A549 (cell line): ENCODE measurements at regions not wholly inside any gene's neighbourhood (a gene's known extent, or its start where the extent isn't known, plus 50 kb on each side); places are given as distances from the start of the nearest gene placed in this dataset.

Experiments used
- ATAC-seq, 2 experiments: fragments of 200-7000 bp in 1 of 2; fragments of >200 bp in 1 of 2; cut with Nextera tagmentation in 1 of 2; cut with Tn5 transposase in 1 of 2; 3 replicates each; pipeline versions ENCODE4 v1.8.0 to v1.9.1; 2018 to 2020; ENCODE audit warnings: mild to moderate bottlenecking in 1 of 2, moderate library complexity in 1 of 2
- CTCF ChIA-PET: fragments of 300-600 bp; sonication (Branson Sonifier 250); formaldehyde crosslinking; extraction: SDS; loops from one replicate; lab custom pipeline; 2021; ENCODE audit warnings: antibody characterized with exemption, inconsistent platforms; lab: Yijun Ruan, JAX
- POLR2A ChIA-PET: fragments of 350-600 bp; formaldehyde crosslinking; extraction: SDS; loops from one replicate; lab custom pipeline; 2021; ENCODE audit warnings: antibody characterized with exemption, inconsistent platforms; lab: Yijun Ruan, JAX
- DNase-seq, 2 experiments: peaks; one replicate each; pipeline versions ENCODE4 v3.0.0 to v3.0.0-alpha.2; 2011 to 2016; ENCODE audit warnings: low read depth in 1 of 2, low spot score in 1 of 2
- FAIRE-seq: peaks from 2 replicates; lab custom pipeline; 2011; peaks lifted over from hg19 to GRCh38; lab: Jason Lieb, UNC
- H3K27ac ChIP-seq, 2 experiments: fragments of >200 bp; sonication (Bioruptor Twin); formaldehyde crosslinking; 3 replicates each; pipeline ENCODE4 v1.5.1; 2016 to 2017
- H3K4me1 ChIP-seq: fragments of >200 bp; sonication (Bioruptor Twin); formaldehyde crosslinking; 3 replicates; pipeline ENCODE4 v1.6.1; 2016
- H3K4me2 ChIP-seq: fragments of >200 bp; sonication (Bioruptor Twin); formaldehyde crosslinking; 3 replicates; pipeline ENCODE4 v1.6.1; 2016
- H3K4me3 ChIP-seq: fragments of >200 bp; sonication (Bioruptor Twin); formaldehyde crosslinking; 3 replicates; pipeline ENCODE4 v1.5.1; 2016
- H3K9me3 ChIP-seq: fragments of >200 bp; sonication (Bioruptor Twin); formaldehyde crosslinking; 3 replicates; pipeline ENCODE4 v1.6.1; 2016
- BHLHE40 ChIP-seq: IDR thresholded peaks from 2 replicates; pipeline ENCODE4 v1.6.1; 2012; ENCODE audit warnings: low read depth, low read length, inconsistent platforms
- CHD4 ChIP-seq: fragments of 200-600 bp; sonication (generic); IDR thresholded peaks from 2 replicates; pipeline ENCODE4 v1.6.1; 2016; ENCODE audit warnings: antibody characterized with exemption, mild to moderate bottlenecking, borderline replicate concordance
- CTCF ChIP-seq: fragments of >200 bp; sonication (Bioruptor Twin); formaldehyde crosslinking; IDR thresholded peaks from 3 replicates; pipeline ENCODE4 v1.5.1; 2016
- EHF ChIP-seq: fragments of 250-450 bp; sonication (Bioruptor Pico); IDR thresholded peaks from 2 replicates; pipeline ENCODE4 v1.5.0; 2020; ENCODE audit warnings: mild to moderate bottlenecking
- ELK1 ChIP-seq: fragments of 150-350 bp; IDR thresholded peaks from 2 replicates; pipeline ENCODE4 v1.6.1; 2014; ENCODE audit warnings: low read depth, mild to moderate bottlenecking, low read length
- ESRRA ChIP-seq: fragments of 150-350 bp; IDR thresholded peaks from 2 replicates; pipeline ENCODE4 v1.6.1; 2014; ENCODE audit warnings: mild to moderate bottlenecking, low read length, borderline replicate concordance
- FOSB ChIP-seq: fragments of 250-450 bp; sonication (Bioruptor Pico); IDR thresholded peaks from 2 replicates; pipeline ENCODE4 v1.5.0; 2020; ENCODE audit warnings: mild to moderate bottlenecking, moderate library complexity
- GATA3 ChIP-seq: IDR thresholded peaks from 2 replicates; pipeline ENCODE4 v1.6.1; 2012; ENCODE audit warnings: borderline replicate concordance
- HDAC2 ChIP-seq: fragments of 200-600 bp; sonication (generic); IDR thresholded peaks from 2 replicates; pipeline ENCODE4 v1.6.1; 2016
- HES2 ChIP-seq: fragments of >200 bp; sonication (Bioruptor Twin); formaldehyde crosslinking; IDR thresholded peaks from 2 replicates; pipeline ENCODE4 v1.6.1; 2016
- HMGXB4 ChIP-seq: fragments of 250-450 bp; sonication (Bioruptor Pico); IDR thresholded peaks from 2 replicates; pipeline ENCODE4 v1.5.0; 2021; ENCODE audit warnings: mild to moderate bottlenecking, moderate library complexity, borderline replicate concordance
- HOXA7 ChIP-seq: fragments of 250-450 bp; sonication (Bioruptor Pico); IDR thresholded peaks from 2 replicates; pipeline ENCODE4 v1.5.0; 2020; ENCODE audit warnings: mild to moderate bottlenecking, moderate library complexity
- KDM5A ChIP-seq: fragments of 200-600 bp; sonication (generic); IDR thresholded peaks from 2 replicates; pipeline ENCODE4 v1.6.1; 2016; ENCODE audit warnings: antibody characterized with exemption, mild to moderate bottlenecking
- MAX ChIP-seq: IDR thresholded peaks from 2 replicates; pipeline ENCODE4 v1.6.1; 2012
- MAZ ChIP-seq: fragments of 150-350 bp; IDR thresholded peaks from 2 replicates; pipeline ENCODE4 v1.6.1; 2014; ENCODE audit warnings: antibody characterized with exemption, low read depth, low read length, borderline replicate concordance
- NR3C1 ChIP-seq: fragments of >200 bp; sonication (Bioruptor Twin); formaldehyde crosslinking; IDR thresholded peaks from 3 replicates; pipeline ENCODE4 v1.6.1; 2017
- RCOR1 ChIP-seq: fragments of 150-350 bp; IDR thresholded peaks from 2 replicates; pipeline ENCODE4 v1.6.1; 2014; ENCODE audit warnings: antibody characterized with exemption, low read length, low read depth
- SMC3 ChIP-seq: fragments of >200 bp; sonication (Bioruptor Twin); formaldehyde crosslinking; IDR thresholded peaks from 3 replicates; pipeline ENCODE4 v1.6.1; 2018; ENCODE audit warnings: inconsistent platforms
- SREBF2 ChIP-seq: fragments of 450-650 bp; IDR thresholded peaks from 2 replicates; pipeline ENCODE4 v1.6.1; 2014; ENCODE audit warnings: mild to moderate bottlenecking, moderate library complexity
- TFCP2L1 ChIP-seq: fragments of 250-450 bp; sonication (Bioruptor Pico); IDR thresholded peaks from 2 replicates; pipeline ENCODE4 v1.5.0; 2021; ENCODE audit warnings: mild to moderate bottlenecking
- USF2 ChIP-seq: fragments of 450-650 bp; IDR thresholded peaks from 2 replicates; pipeline ENCODE4 v1.6.1; 2014; ENCODE audit warnings: antibody characterized with exemption
- ZFP36 ChIP-seq: fragments of 450-650 bp; IDR thresholded peaks from 2 replicates; pipeline ENCODE4 v1.6.1; 2014; ENCODE audit warnings: borderline replicate concordance; ENCODE audit not compliant: partially characterized antibody
- ZSCAN20 ChIP-seq: fragments of 250-450 bp; sonication (Bioruptor Pico); IDR thresholded peaks from 2 replicates; pipeline ENCODE4 v1.8.0; 2022; ENCODE audit warnings: mild to moderate bottlenecking, moderate library complexity
- WGBS: methylation state at CpG from one replicate; pipeline ENCODE4 v1.1.6; 2017; ENCODE audit errors: missing lambda C conversion rate; 5-methylcytosine and 5-hydroxymethylcytosine counted together

GRCh38 chr6:50455029-50455428 lies 258.3 kb upstream of the TFAP2D start:
- ATAC-seq (no peak), FAIRE-seq (no peak), DNase-seq (no peak)
- ChIA-PET POLR2A (interaction anchor here (0.6 kb wide), 1 partner anchor 75 kb away, joined by 3 read pairs; no protein-coding TSS in a partner anchor), CTCF (no interaction called here)
- WGBS, result 13% methylated on average over 7 of the region's 7 CpGs
- H3K4me3 ChIP-seq, result no peak overlapping the region
- TF ChIP-seq HES2 (no peak), HDAC2 (no peak), HOXA7 (CRISPR knock-in tag) (no peak), KDM5A (no peak), SMC3 (no peak), SREBF2 (no peak), CTCF (no peak), ELK1 (no peak), HMGXB4 (no peak), GATA3 (no peak), CHD4 (no peak), MAZ (no peak), TFCP2L1 (no peak), MAX (no peak), RCOR1 (no peak), USF2 (no peak), ZFP36 (no peak)
- H3K4me1 ChIP-seq, result no peaks in the 10 kb centered on the region
- no peaks in the 10 kb centered on the region for H3K9me3 ChIP-seq
- H3K27ac ChIP-seq, result no peak overlapping the region
- no peak overlapping the region for H3K4me2 ChIP-seq

GRCh38 chr6:50457351-50457750 lies 256.0 kb upstream of the TFAP2D start:
- Histone ChIP-seq H3K4me1 (no peaks in the 10 kb centered on the region), H3K9me3 (no peaks in the 10 kb centered on the region), H3K27ac (no peak overlapping the region), H3K4me3 (no peak overlapping the region), H3K4me2 (no peak overlapping the region)
- no peak for ATAC-seq
- CTCF ChIA-PET, result interaction anchor here (1.2 kb wide), 1 partner anchor 11 kb away, joined by 3 read pairs; no protein-coding TSS in a partner anchor
- POLR2A ChIA-PET, result no interaction called here
- TF ChIP-seq NR3C1, result no peak
- no peak for DNase-seq
- WGBS, result 42% methylated on average over 2 of the region's 2 CpGs
- FAIRE-seq, result no peak

- no peak for FAIRE-seq
- no peak overlapping the region for H3K4me2 ChIP-seq
- CTCF ChIA-PET, result no interaction called here
- POLR2A ChIA-PET, result no interaction called here
- TF ChIP-seq HMGXB4 (no peak), CHD4 (no peak), GATA3 (no peak), BHLHE40 (no peak), ELK1 (no peak), HOXA7 (CRISPR knock-in tag) (no peak), ZSCAN20 (CRISPR knock-in tag) (no peak), ESRRA (no peak), FOSB (CRISPR knock-in tag) (no peak), EHF (CRISPR knock-in tag) (no peak)
- H3K4me1 ChIP-seq, result no peaks in the 10 kb centered on the region
- H3K4me3 ChIP-seq, result no peak overlapping the region
- WGBS, result 11% methylated on average over 2 of the region's 2 CpGs
- H3K27ac ChIP-seq, result no peak overlapping the region
- H3K9me3 ChIP-seq, result no peaks in the 10 kb centered on the region
- no peak for ATAC-seq
- DNase-seq, result no peak
These were observed 251.6 kb upstream of the TFAP2D start for GRCh38 chr6:50461696-50462095.
